ENCODE measurements at regions not wholly inside any gene's neighbourhood (a gene's known extent, or its start where the extent isn't known, plus 50 kb on each side); places are given as distances from the start of the nearest gene placed in this dataset.

DNA sequence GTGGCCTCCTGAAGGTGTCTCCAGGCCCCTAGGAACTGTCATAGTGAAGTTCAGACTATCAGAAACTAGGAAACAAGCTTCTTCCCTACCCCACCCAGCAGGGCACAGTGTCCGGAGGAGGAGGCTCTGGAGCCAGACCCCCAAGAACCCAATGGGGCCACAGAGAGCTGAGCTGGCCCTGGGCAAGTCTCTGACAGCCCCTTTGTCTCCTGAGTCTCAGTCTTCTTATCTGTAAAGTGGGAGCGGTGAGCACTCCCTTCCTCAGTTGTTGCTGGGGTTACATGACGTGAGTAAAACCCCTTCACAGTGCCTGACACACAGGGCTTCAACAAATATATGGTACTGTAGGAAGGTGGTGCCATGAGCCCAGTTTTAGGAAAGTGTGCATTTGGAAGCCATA is 675.8 kb downstream of the MATN1 start:
- no peak for DNase-seq (ENCODE audit: low read depth)
- no peak overlapping the region for H3K4me3 ChIP-seq (replicated peaks; ENCODE audit: low read depth, low read length)
- TF ChIP-seq, protein P1, sequence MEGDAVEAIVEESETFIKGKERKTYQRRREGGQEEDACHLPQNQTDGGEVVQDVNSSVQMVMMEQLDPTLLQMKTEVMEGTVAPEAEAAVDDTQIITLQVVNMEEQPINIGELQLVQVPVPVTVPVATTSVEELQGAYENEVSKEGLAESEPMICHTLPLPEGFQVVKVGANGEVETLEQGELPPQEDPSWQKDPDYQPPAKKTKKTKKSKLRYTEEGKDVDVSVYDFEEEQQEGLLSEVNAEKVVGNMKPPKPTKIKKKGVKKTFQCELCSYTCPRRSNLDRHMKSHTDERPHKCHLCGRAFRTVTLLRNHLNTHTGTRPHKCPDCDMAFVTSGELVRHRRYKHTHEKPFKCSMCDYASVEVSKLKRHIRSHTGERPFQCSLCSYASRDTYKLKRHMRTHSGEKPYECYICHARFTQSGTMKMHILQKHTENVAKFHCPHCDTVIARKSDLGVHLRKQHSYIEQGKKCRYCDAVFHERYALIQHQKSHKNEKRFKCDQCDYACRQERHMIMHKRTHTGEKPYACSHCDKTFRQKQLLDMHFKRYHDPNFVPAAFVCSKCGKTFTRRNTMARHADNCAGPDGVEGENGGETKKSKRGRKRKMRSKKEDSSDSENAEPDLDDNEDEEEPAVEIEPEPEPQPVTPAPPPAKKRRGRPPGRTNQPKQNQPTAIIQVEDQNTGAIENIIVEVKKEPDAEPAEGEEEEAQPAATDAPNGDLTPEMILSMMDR (IDR thresholded peaks at IDR 0.05; ENCODE audit: low read length, missing control alignments): no peak

DNA sequence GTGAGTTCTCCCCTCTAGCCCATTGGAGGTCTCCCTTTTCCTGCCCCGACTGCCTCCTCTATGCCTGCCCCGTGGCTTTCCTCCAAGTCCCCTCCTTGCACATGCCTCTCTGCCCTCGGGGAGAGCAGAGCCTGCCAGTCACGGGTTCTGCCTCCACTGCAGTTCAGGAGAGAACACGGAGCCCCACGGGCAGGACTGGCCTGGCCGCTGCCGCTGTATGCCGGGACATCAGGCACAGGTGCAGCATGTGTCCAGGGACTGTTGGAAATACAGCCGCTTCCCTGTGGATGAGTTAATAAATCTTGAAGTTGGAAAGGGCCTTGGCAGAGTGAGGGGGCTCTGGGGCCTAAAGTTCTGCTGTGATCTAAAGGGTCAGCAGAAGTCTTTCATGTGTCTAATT is 676.6 kb downstream of the MATN1 start:
- DNase-seq (ENCODE audit: low read depth): no peak
- TF ChIP-seq, protein P1 (IDR thresholded peaks at IDR 0.05; ENCODE audit: low read length, missing control alignments): no peak
- no peak overlapping the region for H3K4me3 ChIP-seq (replicated peaks; ENCODE audit: low read depth, low read length)

DNA sequence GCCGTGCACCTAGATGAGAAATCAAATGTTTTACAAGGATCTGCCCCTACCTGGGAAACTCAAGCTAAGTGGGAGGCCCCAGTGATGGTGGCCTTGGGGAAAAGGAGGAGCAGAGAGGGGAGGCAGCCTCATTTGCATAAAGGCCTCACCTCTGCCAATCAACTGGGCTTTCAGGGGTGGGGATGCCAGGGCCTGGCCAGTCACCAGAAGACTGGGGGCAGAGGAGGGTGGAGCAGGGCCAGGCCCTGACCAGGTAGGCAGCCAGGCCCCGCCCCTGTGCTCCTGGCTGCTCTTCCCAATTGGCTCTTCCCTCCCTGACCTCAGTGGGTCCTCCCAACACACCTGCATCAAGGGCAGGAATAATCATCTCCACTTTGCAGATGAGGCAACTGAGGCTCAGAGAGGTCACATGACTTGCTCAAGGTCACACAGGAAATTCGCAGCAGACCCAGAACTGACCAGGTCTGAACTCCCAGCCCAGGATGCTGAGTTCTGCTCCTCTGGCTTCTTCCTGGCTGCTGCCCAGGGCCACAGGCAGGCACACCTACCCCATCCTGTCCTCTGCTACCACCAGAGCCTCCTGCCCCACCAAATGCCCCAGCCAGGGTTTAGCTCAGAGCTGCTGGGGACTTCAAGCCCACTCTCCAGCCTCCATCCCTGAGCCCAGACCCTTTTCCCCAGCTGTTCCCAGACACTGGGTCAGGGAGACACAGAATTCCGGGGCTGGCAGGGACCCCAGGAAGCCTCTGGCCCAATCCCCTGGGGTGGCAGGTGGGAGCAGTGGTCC is 677.9 kb downstream of the MATN1 start:
- no peak for DNase-seq (ENCODE audit: low read depth)
- no peak overlapping the region for H3K4me3 ChIP-seq (replicated peaks; ENCODE audit: low read depth, low read length)
- TF ChIP-seq, protein P1 (IDR thresholded peaks at IDR 0.05; ENCODE audit: low read length, missing control alignments): no peak

DNA sequence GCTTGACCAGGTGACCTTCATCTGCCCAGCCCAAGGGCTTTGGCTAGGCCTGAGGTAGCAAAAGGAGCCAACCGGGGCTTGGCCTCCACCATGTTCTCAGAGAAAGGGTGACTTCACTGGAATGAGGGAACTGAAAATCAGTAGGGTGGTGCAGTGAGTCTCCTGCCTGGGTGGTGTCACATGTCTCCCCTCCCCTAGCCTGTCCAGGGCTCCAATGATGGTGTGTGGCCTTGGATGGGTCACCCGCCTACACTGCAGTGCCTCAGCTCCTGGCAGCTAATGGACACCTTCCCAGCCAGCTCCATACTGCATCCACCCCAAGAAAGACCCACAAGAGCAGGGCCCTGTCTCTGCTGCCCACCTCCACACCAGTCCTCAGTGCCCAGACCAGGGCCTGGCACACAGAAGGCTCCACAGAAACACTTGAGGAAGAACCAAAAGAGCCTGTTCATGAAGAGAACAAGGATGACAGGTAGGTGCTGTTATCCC is 678.7 kb downstream of the MATN1 start:
- TF ChIP-seq, protein P1 (IDR thresholded peaks at IDR 0.05; ENCODE audit: low read length, missing control alignments): no peak
- no peak for DNase-seq (ENCODE audit: low read depth)

DNA sequence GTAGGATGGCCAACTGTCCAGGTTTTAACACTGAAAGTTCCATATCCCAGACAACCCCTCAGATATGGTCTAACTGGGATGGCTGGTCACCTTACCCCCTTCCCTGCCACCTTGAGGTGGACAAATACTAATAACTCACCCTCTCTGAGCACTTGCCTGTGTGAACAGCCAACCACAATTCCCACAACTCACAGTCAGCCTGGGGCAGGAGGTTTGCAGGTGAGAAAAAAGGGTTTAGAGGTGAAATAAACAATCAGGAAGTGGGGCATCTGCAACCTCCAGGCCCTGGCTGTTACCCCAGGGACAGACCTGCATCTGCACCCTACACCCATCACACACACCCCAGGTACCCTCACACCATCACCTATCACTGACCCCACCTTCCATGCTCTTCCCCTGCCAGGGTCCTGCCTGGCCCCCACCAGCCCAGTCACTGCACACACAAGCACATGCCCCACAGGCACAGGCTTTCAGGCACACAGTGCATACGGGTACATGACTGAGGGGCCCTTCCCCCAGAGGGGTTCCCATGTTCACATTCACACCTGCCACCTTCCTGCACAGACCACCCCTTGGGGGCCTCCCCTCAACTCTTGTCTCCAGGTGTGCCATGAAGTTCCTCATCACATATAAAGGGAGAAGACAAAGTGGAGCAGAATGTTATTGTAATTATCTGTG is 679.5 kb downstream of the MATN1 start:
- TF ChIP-seq, protein P1 (IDR thresholded peaks at IDR 0.05; ENCODE audit: low read length, missing control alignments): no peak
- no peak overlapping the region for H3K4me3 ChIP-seq (replicated peaks; ENCODE audit: low read depth, low read length)
- no peak for DNase-seq (ENCODE audit: low read depth)

More for the DNA sequence above, 678.7 kb downstream of the MATN1 start:
- no peak overlapping the region for H3K4me3 ChIP-seq (replicated peaks; ENCODE audit: low read depth, low read length)

DNA sequence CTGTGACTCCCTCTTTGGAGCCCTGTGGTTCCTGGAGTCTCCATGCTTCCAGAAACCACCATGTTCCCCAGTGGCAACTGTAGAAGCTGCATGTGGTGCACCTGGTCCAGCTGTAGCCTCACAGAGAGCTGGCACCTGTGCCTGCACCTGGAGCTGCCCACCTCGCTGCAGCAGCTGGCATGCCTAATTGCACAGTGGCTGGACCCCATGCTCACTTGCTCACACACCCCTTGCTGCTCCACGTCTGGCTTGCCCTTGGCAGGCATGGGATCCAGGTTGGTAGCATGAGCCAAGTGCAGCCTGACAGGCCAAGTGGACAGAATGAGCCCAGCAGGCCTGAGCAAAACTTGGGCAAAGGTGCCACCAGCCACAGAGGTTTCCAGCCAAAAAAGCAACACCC is 680.1 kb downstream of the MATN1 start:
- no peak for DNase-seq (ENCODE audit: low read depth)
- TF ChIP-seq, protein P1 (IDR thresholded peaks at IDR 0.05; ENCODE audit: low read length, missing control alignments): no peak
- no peak overlapping the region for H3K4me3 ChIP-seq (replicated peaks; ENCODE audit: low read depth, low read length)

Data from fibroblast of pulmonary artery (primary cell).